ENCODE measurements at regions not wholly inside any gene's neighbourhood (a gene's known extent, or its start where the extent isn't known, plus 50 kb on each side); places are given as distances from the start of the nearest gene placed in this dataset.

DNA sequence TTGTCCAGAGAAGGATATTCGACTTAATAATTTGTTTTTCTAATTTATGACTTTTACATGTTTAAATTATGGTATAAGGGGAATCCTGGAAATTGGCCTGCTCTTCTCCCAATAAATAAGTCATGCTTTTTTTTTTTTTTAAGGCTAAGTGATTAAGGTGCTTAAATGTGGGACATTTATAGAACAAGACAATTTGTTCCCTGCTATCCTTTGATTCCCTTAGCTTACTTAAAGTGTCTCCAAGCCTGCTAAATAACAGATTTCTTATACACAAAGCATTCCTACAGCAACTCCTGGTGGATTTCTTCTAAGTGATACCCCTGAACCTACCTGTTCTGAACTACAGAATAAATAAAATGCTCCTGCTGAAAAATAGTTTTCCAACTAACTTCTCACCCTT, 233.0 kb upstream of the UGT8 start:
- no peak for DNase-seq (ENCODE audit: low spot score)

GRCh38 chr4:114366368-114366767, 232.2 kb upstream of the UGT8 start:
- DNase-seq (ENCODE audit: low spot score) = no peak

GRCh38 chr4:114368751-114369150, 229.9 kb upstream of the UGT8 start:
- no peak for DNase-seq (ENCODE audit: low spot score)

- DNase-seq (ENCODE audit: low spot score) = no peak
Measured at GRCh38 chr4:114373508-114373907, 225.1 kb upstream of the UGT8 start.

GRCh38 chr4:114378305-114378903, 220.2 kb upstream of the UGT8 start:
- no peak for DNase-seq (ENCODE audit: low spot score)

GRCh38 chr4:114383067-114383466, 215.5 kb upstream of the UGT8 start:
- DNase-seq (ENCODE audit: low spot score) = no peak

- no peak for DNase-seq (ENCODE audit: low spot score)
Measured at GRCh38 chr4:114383721-114384120, 214.9 kb upstream of the UGT8 start.

GRCh38 chr4:114384629-114385028, 214.0 kb upstream of the UGT8 start:
- DNase-seq (ENCODE audit: low spot score) = no peak

DNA sequence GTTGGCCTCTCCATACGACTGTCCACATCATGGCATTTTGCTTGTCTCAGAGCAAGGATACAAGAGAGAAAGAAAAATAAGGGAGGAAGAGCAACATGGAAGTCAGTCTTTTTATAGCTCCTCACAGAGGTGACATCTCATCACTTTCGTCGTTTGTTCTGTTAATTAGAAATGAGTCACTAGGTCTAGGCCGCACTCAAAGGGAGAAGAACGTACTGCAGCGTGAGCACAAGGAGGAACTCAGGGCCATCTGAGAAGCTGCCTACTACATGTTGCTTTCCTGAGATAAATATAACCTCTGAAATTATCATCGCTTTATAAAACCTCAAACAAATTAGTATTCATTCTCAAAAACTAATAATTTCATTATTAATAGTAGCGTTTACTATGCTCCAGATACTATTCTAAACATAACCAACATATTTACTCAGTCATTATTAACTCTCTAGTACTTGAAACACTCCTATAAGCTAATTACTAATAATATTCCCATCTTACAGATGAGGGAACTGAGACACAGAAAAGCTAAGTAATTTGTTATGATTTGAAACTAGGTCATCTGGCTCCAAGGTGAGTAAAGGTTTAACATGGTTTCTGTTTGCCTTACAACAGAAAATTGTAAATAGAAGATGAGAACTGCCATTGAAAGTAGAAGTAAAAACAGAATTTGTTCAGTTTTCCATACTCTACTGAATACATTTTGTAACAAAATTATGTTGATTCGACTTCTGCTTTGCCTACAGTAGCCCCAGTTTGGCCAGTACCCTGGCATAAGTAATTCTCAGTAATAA, 213.2 kb upstream of the UGT8 start:
- DNase-seq (ENCODE audit: low spot score) = no peak

- DNase-seq (ENCODE audit: low spot score) = no peak
Measured at GRCh38 chr4:114386637-114387233, 211.9 kb upstream of the UGT8 start.

DNA sequence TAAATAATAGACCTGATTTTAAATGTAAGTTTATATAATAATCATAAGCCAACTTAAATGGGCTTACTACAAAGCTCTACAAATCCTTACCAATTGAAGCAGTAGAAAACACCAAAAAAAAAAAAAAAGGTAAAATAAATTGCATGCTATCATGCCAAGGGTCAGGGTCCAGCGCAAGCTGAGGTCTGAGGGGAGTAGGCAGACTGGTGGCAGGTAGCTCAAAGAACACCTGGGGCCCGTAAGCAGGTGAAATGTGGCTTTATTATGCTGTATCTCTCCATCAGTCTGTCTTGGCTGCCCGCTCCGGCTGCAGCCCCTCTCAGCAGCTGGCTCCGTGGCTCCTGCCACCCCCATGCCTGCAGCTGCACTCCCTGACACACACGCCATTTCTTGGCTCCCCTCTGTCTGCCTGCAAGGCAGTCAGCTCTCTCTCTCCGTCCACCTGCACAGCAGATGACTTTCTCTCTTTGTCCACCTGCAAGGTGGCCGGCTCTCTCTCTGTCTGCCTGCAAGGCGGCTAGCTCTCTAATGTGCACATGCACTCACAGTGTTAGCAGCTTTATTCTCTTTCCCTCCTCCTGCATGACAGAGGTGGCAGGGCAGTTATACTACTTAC, 209.4 kb upstream of the UGT8 start:
- no peak for DNase-seq (ENCODE audit: low spot score)

DNA sequence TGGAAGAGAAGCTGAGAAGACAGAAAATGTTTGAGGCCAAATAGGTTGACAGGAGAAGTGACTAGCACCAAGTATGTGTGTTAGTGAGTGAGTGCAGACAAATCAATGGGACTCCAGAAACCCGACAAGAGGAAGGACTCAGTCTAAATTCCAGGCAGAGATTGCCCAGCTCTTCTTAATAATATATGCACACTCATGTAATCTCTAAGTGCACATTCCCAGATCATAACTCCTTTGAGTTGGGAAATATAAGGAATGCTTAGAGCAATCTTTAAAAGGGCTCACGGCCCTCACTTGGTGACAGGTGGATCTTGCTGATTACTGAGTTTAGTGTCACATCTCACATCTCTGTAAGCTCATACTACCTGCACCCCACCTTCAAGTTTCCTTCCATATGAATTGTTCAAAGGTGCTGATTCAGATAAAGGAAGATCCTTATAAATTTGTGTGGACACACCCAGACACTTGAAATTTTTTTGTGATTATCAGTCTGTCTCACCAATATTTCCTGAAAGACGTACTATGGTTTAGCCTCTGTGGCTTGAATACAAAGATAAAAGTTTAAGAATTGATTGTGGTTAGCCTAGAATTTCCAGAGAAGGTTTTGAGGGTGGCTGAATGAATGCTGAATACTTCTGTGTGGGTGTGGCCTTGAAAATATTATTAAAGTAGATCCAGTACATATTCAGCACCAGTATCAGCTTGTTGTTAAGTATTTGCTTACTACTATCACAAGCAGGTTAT, 205.1 kb upstream of the UGT8 start:
- no peak for DNase-seq (ENCODE audit: low spot score)

DNA sequence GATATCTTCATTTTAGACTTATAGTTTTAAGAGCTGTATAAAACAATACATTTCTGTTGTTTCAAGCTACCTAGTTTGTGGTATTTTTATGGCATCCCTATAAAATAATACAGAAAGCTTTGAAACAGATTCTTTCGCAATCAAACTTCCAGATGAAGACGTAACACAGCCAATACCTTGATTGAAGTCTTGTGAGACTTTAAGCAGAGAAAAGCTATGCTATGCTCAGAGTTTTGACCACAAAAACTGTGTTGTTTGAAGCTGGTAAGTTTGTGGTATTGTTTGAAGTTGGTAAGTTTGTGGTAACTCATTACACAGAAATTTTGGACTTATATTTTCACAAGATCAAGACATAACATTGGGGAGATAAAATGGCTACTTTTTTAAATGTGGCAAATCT, 201.8 kb upstream of the UGT8 start:
- no peak for DNase-seq (ENCODE audit: low spot score)

DNA sequence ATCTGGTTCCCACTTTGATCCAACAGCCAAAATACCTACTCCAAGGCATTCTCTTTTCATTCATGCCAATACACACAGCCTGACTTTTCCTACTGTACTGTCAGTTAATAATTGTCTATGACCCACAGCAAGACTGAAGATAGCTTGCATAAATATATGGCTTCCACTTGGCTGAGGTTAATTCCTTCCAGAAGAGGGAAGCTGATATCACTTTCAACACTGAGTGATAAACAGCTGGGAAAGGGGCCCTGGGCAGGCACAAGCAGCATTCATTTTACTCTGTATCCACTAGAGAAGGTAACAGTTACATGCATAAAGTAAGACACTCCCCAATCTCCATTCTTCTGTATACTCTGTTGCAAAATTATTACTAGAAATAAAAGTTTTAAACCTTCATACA, 200.2 kb upstream of the UGT8 start:
- no peak for DNase-seq (ENCODE audit: low spot score)

DNA sequence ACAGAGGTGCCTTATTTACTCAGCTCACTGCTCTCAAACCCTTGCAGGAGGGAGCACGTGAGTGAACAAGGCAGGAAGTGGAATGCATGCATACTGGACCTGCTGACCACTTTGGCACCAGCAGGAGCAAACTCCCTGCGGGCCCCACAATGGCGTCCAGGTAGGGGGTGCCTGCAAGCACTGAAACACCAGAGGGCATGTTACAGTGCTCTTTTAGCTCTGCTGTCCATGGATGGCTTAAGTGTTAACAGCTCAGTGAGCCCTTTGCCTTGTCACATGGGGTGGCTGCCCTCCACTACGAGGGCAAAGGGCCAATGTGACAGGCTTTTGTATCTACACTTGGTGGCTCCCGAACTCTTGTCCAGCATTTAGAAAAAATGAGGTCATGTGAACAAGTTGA, 199.5 kb upstream of the UGT8 start:
- no peak for DNase-seq (ENCODE audit: low spot score)

- DNase-seq (ENCODE audit: low spot score) = no peak
Measured at GRCh38 chr4:114400531-114400930, 198.1 kb upstream of the UGT8 start.

GRCh38 chr4:114401483-114401882, 197.1 kb upstream of the UGT8 start:
- DNase-seq (ENCODE audit: low spot score) = no peak

- no peak for DNase-seq (ENCODE audit: low spot score)
Measured at GRCh38 chr4:114417214-114417613, 181.4 kb upstream of the UGT8 start.

DNA sequence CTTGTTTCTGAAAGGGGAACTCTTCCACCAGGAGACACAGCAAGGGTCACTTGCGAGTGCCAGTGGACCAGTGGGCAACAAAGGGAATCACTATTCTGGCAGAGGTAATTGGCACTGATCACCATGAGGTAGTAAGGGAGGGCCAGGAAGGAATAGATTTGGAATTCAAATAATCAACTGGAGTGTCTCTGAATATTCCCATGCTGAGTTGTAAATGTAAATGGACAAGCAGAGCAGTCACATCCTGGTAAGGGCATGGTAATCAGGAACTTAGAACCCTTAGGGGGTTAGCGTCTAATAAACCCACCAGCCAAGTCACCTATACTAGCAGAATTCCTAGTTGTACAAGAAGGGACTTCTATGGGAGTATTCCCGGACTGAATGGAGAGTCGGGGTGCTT, 178.5 kb upstream of the UGT8 start:
- no peak for DNase-seq (ENCODE audit: low spot score)

DNA sequence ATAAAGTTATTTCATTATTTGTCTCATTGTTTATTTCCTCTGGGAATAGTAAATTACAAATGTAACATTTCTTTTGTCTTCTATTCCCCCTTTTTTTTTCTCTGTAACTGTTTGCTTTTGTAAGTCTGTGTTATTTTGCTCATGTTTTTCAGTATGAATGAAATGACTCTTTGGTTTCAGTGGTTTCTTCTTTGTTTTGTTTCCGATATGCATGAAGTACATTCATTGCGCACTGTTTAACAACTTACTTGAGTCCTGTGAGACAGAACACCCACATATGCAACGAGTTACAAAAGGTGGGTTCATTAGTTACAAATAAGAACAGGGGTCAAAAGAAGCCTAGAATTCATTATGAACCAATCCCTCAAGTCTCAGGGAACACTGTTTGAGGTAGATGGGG, 175.0 kb upstream of the UGT8 start:
- DNase-seq (ENCODE audit: low spot score) = no peak

DNA sequence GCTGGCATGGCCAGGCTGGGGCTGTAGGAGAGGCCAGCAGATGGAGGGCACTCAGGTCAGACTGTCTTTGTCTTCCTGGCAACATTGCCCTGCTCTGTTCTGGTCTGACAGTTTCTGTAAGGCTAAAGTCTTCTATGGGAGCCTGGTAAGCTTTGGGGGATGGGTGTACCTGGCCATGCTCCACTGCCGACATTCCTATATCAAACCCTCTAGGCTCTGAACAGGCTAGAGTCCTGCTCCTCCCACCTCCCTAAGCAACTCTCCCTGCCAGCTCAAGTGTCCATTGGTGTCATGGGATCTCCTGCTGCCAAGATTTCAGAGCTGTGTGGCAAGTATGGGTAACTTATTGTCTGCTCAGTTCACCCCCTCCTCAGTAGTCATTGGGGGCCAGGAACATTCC, 163.5 kb upstream of the UGT8 start:
- DNase-seq (ENCODE audit: low spot score) = no peak

DNA sequence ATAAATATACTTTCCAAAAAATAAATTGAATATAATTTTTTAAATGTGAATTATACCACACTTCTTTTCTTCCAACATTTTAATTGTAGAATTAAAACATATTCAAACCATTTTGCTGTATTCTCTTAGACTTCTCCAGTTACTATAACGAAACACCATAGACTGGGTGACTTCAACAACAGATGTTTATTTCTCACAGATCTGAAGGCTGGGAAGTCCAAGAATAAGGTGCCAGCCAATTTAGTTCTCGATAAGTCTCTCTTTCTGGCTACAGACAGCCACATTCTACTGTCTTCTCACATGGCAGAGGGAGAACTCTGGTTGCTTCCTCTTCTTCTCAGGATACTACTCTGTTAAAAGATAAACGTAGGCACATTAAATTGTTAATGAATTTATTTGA, 155.8 kb upstream of the UGT8 start:
- no peak for DNase-seq (ENCODE audit: low spot score)

- DNase-seq (ENCODE audit: low spot score) = no peak
Measured at GRCh38 chr4:114444211-114444610, 154.4 kb upstream of the UGT8 start.

Data from HuH-7 (cell line).